ENCODE measurements at regions not wholly inside any gene's neighbourhood (a gene's known extent, or its start where the extent isn't known, plus 50 kb on each side); places are given as distances from the start of the nearest gene placed in this dataset.

DNA sequence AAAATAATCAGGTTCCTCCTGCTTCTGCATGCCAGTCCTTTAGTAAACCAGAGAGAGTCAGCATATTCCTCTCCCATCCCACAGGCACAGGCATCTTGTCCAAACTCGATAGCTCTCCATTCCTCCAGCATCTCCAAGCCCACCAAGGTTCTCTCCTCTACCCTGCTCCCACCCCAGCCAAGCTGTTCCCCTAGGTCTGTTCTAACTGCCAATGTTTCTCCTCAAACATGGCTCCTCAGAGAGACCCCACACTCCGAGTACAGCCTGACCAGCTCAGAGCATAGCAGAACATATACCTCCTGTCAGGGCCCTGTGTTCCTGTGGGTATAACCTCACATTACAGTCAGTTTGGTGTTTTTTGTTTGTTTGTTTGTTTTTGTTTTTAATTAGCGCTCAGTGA, 177.8 kb downstream of the VEGFA start:
- no peaks in the 10 kb centered on the region for H3K27me3 ChIP-seq (ENCODE audit: insufficient read depth, low read length)

DNA sequence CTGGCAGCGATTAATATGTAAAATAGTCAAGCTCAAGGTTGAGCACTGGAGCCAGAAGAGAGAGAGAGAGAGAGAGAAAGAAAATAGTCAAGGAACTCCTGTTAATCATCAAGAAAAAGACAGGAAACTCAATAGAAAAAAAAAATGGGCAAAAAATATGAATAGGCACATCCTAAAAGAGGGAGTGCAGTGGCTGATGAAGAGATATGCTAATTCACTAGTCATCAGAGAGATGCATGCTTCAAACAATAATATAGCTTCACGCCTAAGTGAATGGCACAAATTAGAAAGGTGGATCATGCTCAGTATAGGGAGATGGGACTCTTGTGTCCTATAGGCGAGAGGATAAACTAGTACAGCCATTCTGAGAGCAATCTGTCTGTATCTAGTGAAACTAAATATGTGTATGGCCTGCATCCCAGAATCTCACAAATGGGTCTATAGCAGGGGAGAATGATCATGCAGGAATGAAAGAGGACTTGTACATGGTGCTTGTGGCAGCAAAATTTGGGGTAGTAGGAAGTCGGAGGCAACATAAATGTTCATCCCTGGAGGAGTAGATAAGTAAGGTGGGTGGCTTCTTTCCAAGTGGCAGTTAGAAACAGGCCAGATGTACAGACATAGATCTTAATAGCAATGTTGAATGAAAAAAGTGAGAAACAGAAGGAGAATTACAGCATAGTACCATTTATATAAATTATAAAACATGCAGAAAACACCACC, 176.8 kb downstream of the VEGFA start:
- Histone ChIP-seq H3K36me3 (ENCODE audit: insufficient read depth, low read length) (no peaks in the 10 kb centered on the region), H3K9me3 (ENCODE audit: low read length) (peaks cover 3% of the 10 kb centered on the region), H3K27me3 (ENCODE audit: insufficient read depth, low read length) (no peaks in the 10 kb centered on the region), H3K4me3 (ENCODE audit: low read length) (no peak overlapping the region), H2AFZ (ENCODE audit: low read depth, low read length) (no peak overlapping the region), H3K4me1 (ENCODE audit: insufficient read depth, low read length) (peaks cover 8% of the 10 kb centered on the region)

More for the DNA sequence above, 177.8 kb downstream of the VEGFA start:
- no peak overlapping the region for H3K4me3 ChIP-seq (ENCODE audit: low read length)
- peaks cover 3% of the 10 kb centered on the region for H3K9me3 ChIP-seq (ENCODE audit: low read length)
- peaks cover 8% of the 10 kb centered on the region for H3K4me1 ChIP-seq (ENCODE audit: insufficient read depth, low read length)
- H2AFZ ChIP-seq (ENCODE audit: low read depth, low read length): no peak overlapping the region
- no peaks in the 10 kb centered on the region for H3K36me3 ChIP-seq (ENCODE audit: insufficient read depth, low read length)

DNA sequence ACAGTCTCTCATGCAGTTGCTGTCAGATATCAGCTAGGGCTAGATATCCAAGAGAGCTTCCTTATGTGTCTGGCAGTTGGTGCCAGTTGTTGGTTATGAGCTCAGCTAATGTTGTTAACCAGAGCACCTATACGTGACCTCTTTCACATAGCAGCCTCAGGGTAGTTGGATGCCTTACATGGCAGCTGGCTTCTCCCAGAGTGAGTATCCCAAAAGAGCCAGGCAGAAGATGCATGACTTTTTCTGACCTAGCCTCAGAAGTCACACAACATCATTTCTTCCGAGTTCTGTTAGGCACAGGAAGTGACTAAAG, 175.7 kb downstream of the VEGFA start:
- no peaks in the 10 kb centered on the region for H3K27me3 ChIP-seq (ENCODE audit: insufficient read depth, low read length)
- H2AFZ ChIP-seq (ENCODE audit: low read depth, low read length): no peak overlapping the region
- no peak overlapping the region for H3K4me3 ChIP-seq (ENCODE audit: low read length)
- H3K9me3 ChIP-seq (ENCODE audit: low read length): peaks cover 3% of the 10 kb centered on the region
- H3K36me3 ChIP-seq (ENCODE audit: insufficient read depth, low read length): no peaks in the 10 kb centered on the region
- peaks cover 8% of the 10 kb centered on the region for H3K4me1 ChIP-seq (ENCODE audit: insufficient read depth, low read length)

DNA sequence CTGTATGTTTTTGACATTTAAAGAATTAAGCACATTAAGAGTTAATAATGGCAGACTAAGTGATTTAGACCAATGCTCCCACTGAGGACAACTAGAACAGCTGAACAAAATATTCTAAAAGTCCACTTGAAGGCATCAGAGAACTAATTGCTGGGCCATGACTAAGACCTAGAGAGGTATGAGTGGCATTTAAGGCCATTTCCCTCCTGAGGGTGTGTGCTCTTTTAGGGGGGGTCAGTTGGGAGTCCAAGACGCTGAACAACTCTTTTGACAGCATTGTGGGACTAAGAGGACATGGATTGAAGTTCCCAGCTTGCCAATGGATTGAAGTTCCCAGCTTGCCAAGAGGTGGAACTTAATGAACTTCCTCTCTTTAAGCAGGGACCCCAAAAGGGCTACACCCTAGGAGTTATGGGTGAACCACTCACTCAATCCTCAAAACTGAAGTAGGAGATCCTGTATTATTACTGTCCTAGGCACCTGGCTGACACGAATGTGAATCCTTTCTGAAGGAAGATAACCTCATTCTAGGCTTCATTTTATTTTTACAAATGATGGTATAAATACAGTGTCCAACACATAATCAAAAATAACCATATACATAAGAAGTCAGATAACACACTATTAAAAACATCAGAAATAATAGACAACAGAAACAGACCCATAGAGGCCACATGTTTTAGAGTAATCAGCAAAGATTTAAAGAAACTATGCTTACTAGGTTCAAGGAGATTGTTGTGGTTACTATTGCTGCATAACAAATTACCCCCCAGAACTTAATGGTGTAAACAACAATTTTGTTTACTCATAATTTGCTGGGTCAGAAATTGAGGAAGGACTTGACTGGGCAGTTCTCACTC, 175.1 kb downstream of the VEGFA start:
- peaks cover 8% of the 10 kb centered on the region for H3K4me1 ChIP-seq (ENCODE audit: insufficient read depth, low read length)
- no peak overlapping the region for H3K4me3 ChIP-seq (ENCODE audit: low read length)
- H3K36me3 ChIP-seq (ENCODE audit: insufficient read depth, low read length): no peaks in the 10 kb centered on the region
- H2AFZ ChIP-seq (ENCODE audit: low read depth, low read length): no peak overlapping the region
- no peaks in the 10 kb centered on the region for H3K27me3 ChIP-seq (ENCODE audit: insufficient read depth, low read length)
- H3K9me3 ChIP-seq (ENCODE audit: low read length): peaks cover 3% of the 10 kb centered on the region

DNA sequence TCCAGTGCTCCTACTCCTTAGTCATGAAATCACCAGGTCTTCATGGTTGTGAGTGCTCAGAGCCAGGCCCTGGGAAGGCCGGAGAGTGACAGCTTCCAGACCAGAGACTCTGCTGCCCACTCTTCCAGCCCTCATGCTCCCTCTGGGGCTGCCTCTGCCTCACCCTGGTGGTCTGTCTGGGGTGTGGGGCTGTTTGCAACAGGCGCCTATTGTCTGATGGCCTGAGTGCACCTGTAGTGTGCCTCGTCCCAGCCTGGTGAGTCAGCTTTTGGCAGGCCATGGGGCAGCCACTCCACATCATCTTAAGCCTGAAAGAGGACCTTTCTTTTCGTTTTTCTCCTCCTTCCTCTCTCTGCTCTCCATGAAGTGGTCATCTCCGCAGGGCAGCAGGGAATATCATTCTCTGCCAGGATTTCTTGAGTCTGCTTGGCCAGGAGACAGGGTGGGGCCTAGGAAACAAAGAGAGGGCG, 173.8 kb downstream of the VEGFA start:
- Histone ChIP-seq H3K4me3 (ENCODE audit: low read length) (no peak overlapping the region), H3K36me3 (ENCODE audit: insufficient read depth, low read length) (no peaks in the 10 kb centered on the region), H3K4me1 (ENCODE audit: insufficient read depth, low read length) (peaks cover 5% of the 10 kb centered on the region), H2AFZ (ENCODE audit: low read depth, low read length) (no peak overlapping the region), H3K27me3 (ENCODE audit: insufficient read depth, low read length) (no peaks in the 10 kb centered on the region), H3K9me3 (ENCODE audit: low read length) (peaks cover 3% of the 10 kb centered on the region)

DNA sequence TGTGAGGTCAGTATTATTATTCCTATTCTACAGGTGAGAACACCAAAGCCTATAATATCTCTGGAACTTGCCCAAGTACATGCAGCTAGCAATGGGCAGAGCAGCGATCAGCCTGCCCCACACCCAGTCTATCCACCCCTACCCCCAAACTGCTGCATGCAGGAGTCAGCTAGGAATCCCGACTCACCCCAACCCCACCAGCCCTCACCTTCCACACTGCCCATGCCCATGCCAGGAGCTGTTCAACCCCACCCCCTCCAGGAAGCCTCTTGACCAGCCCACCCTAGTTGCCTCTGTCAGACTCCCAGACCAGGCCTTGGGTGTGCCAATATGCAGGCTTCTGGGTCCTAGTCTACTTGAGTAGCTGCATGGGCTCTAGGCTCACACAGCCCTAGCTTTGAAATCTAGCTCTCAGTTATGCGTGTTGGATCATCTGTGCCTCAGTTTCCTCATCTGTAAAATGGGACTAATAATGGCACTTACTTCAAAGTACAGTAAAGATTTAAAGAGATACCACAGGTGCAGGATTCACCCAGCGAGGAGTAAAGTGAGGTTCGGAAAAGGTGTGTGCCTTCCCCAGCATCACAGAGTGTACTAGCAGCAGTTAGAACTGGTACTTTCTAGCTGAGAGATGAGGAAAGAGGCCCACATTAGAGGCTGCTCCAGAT, 173.2 kb downstream of the VEGFA start:
- no peak overlapping the region for H3K4me3 ChIP-seq (ENCODE audit: low read length)
- H3K9me3 ChIP-seq (ENCODE audit: low read length): peaks cover 3% of the 10 kb centered on the region
- H3K4me1 ChIP-seq (ENCODE audit: insufficient read depth, low read length): no peaks in the 10 kb centered on the region
- no peaks in the 10 kb centered on the region for H3K36me3 ChIP-seq (ENCODE audit: insufficient read depth, low read length)
- no peaks in the 10 kb centered on the region for H3K27me3 ChIP-seq (ENCODE audit: insufficient read depth, low read length)
- H2AFZ ChIP-seq (ENCODE audit: low read depth, low read length): no peak overlapping the region

DNA sequence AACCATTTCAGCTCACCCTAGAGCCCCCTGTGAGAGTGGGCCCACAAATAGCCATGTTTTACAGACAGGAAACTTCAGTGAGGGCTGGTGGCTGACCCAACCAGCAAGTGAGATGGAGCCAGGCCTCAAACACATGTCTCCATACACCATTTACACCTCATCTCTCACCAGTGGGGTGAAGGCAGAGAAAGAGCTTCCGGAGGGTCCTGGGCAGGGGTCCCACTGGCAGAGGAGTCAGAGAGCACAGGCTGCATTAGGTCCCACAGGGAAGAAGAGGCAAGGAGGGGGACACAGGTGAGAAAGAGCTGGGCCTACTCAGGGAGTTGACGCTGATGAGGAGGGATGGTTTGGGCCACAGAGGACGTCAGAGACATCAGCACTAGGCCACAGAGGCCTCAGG, 172.6 kb downstream of the VEGFA start:
- Histone ChIP-seq H3K27me3 (ENCODE audit: insufficient read depth, low read length) (no peaks in the 10 kb centered on the region), H3K9me3 (ENCODE audit: low read length) (peaks cover 3% of the 10 kb centered on the region), H3K36me3 (ENCODE audit: insufficient read depth, low read length) (no peaks in the 10 kb centered on the region), H3K4me3 (ENCODE audit: low read length) (no peak overlapping the region), H3K4me1 (ENCODE audit: insufficient read depth, low read length) (no peaks in the 10 kb centered on the region), H2AFZ (ENCODE audit: low read depth, low read length) (no peak overlapping the region)

DNA sequence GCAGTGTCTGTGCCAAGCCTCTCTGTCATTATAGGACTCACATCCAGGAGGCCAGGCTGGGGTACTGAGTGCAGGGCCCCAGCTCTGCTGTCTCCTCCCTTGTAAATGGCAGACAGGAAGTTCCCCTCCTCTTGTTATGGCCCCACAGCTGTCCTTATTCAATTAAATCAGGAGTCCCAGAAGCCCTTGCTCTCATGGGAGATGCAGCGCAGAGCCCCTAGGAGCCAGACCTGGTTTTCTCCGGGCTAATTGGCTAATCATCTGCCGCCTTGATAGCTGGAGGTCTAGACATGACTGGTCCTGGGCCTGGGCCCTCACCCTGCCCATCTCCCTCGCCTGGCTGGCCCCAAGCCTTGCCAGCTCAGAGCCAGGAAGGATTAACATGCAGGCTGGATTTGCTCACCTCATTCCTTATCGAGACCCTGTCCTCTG, 172.0 kb downstream of the VEGFA start:
- Histone ChIP-seq H2AFZ (ENCODE audit: low read depth, low read length) (no peak overlapping the region), H3K4me1 (ENCODE audit: insufficient read depth, low read length) (no peaks in the 10 kb centered on the region), H3K4me3 (ENCODE audit: low read length) (no peak overlapping the region), H3K27me3 (ENCODE audit: insufficient read depth, low read length) (no peaks in the 10 kb centered on the region), H3K9me3 (ENCODE audit: low read length) (peaks cover 3% of the 10 kb centered on the region), H3K36me3 (ENCODE audit: insufficient read depth, low read length) (no peaks in the 10 kb centered on the region)

DNA sequence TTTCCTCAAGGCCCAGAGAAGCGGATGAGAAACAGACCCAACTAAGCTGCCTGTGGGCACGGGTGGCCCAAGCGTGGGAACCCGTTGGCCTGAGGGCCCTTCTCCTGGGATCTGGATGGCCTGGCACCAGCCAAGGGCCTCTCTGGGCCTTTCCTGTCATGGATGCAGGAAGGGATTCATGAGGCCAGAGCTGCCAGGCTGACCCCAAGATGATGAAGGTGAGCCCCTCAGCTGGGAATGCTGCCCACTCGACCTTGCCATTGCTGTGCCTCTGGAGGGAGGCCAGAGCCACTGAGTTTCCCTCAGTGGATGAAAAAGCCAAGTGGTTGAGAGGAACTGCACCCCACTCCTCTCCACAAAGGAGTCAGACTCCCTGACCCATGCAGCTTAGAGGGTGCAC, 171.2 kb downstream of the VEGFA start:
- H2AFZ ChIP-seq (ENCODE audit: low read depth, low read length): no peak overlapping the region
- H3K4me3 ChIP-seq (ENCODE audit: low read length): no peak overlapping the region
- no peaks in the 10 kb centered on the region for H3K36me3 ChIP-seq (ENCODE audit: insufficient read depth, low read length)
- no peaks in the 10 kb centered on the region for H3K4me1 ChIP-seq (ENCODE audit: insufficient read depth, low read length)
- no peaks in the 10 kb centered on the region for H3K27me3 ChIP-seq (ENCODE audit: insufficient read depth, low read length)
- H3K9me3 ChIP-seq (ENCODE audit: low read length): peaks cover 3% of the 10 kb centered on the region

DNA sequence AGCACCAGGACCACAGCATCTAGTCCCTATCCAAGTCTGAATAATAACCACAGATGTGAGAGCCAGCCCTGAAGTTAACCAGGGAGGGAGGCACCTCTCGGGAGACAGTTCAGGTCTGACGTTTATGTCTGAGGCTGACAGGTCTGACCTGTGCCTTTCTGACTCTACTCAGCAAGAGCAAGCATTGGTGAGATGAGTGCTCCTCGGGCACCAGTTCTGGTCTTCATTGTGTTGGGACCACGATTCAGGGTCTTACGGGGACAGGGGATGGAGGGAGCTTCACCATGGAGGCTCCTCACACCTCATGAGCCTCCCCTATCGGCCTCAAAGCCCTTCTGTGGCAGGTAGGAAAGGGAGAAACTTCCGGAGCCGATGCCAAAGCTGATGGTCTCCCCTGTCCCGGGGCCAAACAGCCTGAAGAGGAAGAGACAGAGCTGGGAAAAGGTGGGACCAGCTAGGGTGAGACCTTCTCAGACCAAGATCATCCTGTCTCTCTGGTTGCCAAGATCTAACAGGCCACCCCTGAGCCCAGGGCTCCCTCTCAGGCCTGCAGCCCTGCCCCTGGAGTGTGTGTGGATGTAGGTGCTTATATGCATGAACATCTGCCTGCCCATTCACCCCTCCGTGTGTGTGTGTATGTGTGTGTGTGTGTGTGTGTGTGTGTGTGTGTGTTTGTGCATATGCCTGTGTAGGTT, 170.5 kb downstream of the VEGFA start:
- Histone ChIP-seq H3K36me3 (ENCODE audit: insufficient read depth, low read length) (no peaks in the 10 kb centered on the region), H3K9me3 (ENCODE audit: low read length) (peaks cover 3% of the 10 kb centered on the region)

DNA sequence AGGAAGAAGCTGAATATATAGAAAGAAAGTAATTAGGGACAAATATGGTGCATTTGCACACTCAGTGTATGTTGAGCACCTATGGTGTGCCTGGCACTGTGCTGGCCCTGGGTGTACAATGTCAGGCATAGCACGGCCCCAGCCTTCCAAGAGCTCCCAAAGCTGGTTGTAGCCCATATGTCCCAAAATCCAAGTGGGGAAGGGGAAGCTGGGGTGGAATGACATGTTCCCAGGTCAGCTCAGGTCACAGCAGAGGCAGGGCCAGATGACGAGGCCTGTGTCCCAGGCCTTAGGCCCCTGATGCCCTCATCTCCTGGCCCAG, 170.0 kb downstream of the VEGFA start:
- Histone ChIP-seq H2AFZ (ENCODE audit: low read depth, low read length) (no peak overlapping the region), H3K4me1 (ENCODE audit: insufficient read depth, low read length) (no peaks in the 10 kb centered on the region), H3K36me3 (ENCODE audit: insufficient read depth, low read length) (no peaks in the 10 kb centered on the region), H3K27me3 (ENCODE audit: insufficient read depth, low read length) (no peaks in the 10 kb centered on the region), H3K9me3 (ENCODE audit: low read length) (peaks cover 2% of the 10 kb centered on the region), H3K4me3 (ENCODE audit: low read length) (no peak overlapping the region)

More for the DNA sequence above, 170.5 kb downstream of the VEGFA start:
- Histone ChIP-seq H3K4me3 (ENCODE audit: low read length) (no peak overlapping the region), H3K4me1 (ENCODE audit: insufficient read depth, low read length) (no peaks in the 10 kb centered on the region), H3K27me3 (ENCODE audit: insufficient read depth, low read length) (no peaks in the 10 kb centered on the region), H2AFZ (ENCODE audit: low read depth, low read length) (no peak overlapping the region)

DNA sequence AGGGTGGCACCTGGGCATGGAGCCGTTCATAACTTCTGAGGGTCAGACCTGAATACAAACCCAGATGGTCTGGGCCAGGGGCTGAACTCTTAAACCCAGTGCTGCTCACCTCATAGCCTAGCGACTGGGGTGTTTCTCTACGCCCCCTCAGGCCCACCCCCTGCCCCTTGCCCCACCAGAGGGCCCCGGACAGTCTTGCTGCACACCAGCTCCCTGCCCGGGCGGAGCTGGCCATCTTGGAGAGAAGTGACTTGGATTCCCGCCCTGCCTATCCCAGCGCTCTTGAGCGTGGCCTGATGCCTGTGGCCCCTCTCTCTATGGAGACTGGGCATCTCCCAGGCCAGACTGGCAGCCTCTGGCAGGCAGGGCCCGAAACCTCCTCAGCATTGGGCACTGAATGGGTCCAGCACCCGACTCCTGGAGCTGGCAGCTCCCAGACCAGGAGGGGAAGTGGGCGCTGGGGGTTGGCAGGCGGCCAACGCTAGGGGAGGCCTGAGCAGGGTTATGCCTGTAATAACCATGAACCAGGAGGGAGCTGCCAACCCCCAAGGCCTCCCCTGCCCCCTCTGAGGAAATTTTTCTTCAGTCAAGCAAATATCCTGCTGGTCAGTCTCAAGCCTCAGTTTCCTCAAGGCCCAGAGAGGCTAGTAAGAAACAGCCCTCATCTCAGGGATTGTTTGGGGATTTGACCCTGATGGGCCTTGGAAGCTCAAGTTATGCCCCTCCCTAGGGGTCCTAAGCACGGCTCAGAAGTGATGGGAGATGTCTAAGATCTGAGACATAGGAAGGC, 169.5 kb downstream of the VEGFA start:
- H2AFZ ChIP-seq (ENCODE audit: low read depth, low read length): no peak overlapping the region
- H3K4me3 ChIP-seq (ENCODE audit: low read length): no peak overlapping the region
- no peaks in the 10 kb centered on the region for H3K4me1 ChIP-seq (ENCODE audit: insufficient read depth, low read length)
- no peaks in the 10 kb centered on the region for H3K9me3 ChIP-seq (ENCODE audit: low read length)
- H3K27me3 ChIP-seq (ENCODE audit: insufficient read depth, low read length): no peaks in the 10 kb centered on the region
- H3K36me3 ChIP-seq (ENCODE audit: insufficient read depth, low read length): no peaks in the 10 kb centered on the region

Data from neuron (in vitro differentiated cells).